GM19438 (cell line): ENCODE measurements at regions not wholly inside any gene's neighbourhood (a gene's known extent, or its start where the extent isn't known, plus 50 kb on each side); places are given as distances from the start of the nearest gene placed in this dataset.

Experiments
- ATAC-seq: cut with Tn5 transposase; IDR thresholded peaks from one replicate; pipeline ENCODE4 v1.9.1; 2021; ENCODE audit warnings: low read depth; ENCODE audit not compliant: unreplicated experiment

DNA sequence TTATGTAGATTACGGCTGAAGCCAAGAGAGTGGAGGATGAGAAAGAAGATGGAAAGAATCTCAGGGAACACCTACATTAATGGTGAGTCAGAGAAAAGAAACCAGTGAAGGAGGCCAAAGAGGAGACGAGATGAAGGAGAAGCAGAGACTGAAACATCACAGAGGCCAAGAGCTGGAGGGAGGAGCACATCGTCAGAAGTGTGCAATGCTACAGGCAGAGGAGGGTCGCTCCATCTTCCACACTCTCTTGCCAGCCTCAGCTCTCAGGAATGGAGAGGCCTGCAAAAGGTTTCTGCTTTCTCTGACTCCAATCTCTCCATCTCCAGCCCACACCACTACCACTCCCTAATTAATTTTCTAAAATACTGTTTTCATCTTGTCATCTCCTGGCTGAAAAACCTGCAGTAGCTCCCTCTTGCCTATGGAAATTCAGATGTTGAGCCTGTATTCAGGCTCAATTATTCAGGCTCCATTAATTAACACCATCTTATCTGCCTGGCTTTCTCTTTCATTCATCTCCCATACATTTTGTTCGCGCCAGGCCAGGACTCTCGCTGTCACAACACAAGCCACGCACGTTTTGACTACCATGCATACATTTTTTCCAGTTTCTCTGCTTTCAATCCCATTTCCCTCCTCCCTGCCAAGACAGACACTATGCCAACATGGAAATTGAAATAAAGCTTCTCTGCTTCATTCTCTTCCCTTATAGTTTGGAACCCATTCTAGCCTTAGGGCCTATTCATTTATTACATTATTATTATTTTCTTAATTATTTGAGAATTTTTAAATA, 165.8 kb downstream of the INHBA start:
- ATAC-seq, result no peak

DNA sequence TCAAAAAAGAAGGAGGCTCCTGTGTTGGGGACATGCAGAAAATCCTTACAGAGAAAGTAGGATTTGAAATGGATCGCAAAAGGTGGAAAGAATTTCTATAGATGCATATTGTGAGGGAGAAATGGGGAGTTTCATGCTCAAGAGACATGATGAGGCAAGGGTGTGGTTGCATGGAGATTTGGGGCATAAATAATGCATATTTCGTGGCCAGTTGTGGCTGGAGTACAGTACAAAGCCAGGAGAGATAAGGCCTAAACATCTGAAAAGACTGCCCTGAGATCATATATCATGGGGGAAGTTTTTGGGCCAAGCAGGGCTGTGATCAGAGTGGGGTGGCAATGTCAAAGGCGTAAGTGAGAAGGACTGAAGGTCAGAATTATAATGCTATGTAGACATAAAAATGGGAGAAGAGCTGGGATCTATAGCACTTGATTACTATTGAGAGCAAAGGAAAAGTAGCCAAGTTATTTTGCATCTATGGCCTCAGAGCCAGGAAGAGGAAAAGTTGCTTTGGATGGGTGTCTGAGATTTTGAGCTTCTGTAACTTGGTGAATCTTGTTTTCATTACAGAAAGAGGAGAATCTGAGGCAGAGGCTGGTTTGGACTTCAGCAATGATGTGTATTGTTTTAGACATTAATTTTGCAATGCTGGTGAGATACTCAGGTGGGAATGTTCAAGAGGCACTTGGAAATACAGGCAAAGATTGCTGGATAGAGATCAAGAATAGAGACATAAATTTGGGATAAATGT, 166.6 kb downstream of the INHBA start:
- ATAC-seq, result no peak

DNA sequence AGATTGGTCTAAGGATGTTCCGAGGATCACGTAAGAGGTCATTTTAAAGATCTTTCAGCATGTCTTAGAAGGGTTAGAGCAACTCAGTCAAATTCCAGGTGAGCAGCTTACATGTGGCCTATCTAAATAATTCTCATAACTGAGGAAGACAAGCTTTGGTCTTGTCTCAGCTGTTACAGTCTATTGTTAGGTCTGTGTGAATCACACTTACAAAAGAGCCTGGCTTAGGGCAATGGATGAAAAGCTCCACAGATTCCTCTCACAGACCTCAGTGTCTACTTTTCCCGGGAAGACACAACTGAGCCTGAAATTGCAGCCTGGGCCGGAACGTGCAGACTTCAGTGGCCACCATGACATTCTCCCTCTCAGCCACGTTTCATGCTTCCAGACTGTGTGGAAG, 173.1 kb downstream of the INHBA start:
- no peak for ATAC-seq

DNA sequence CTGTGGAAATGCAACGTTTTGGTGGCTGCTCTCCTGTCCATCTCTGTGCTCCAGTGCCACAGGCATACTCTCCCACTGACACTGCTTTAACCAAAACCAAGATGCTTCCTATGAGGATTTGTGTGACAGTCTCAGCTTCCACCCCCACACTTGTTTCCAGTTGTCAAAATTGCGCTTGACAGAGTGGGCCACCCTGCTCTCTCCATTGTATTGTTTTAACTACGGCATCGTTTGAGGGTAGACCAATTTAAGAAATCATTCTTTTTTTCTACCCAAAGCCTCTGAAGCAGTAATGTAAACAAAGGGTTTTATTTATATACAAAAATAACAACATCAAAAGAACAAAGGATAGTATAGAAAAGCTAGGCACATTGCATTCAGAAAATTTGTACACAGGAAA, 178.0 kb downstream of the INHBA start:
- no peak for ATAC-seq

DNA sequence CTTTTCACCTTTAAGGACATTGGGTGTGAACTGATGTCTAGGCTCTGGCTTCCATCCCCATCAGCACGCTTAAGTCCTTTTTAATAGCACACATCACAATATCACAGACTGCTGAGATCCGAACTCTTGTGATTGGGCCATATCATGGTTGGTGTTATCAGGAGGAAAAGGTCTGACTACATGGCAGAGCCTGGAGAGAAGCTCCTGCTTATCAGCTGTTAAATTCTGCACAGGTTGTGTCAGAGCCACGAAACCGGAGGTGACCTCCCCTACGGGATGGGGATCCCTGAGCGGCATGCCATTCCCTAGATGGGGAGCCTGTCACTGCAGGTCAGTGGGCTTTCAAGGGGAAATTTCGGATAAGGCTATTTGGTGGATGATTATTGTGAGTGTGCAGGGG, 182.4 kb downstream of the INHBA start:
- no peak for ATAC-seq

DNA sequence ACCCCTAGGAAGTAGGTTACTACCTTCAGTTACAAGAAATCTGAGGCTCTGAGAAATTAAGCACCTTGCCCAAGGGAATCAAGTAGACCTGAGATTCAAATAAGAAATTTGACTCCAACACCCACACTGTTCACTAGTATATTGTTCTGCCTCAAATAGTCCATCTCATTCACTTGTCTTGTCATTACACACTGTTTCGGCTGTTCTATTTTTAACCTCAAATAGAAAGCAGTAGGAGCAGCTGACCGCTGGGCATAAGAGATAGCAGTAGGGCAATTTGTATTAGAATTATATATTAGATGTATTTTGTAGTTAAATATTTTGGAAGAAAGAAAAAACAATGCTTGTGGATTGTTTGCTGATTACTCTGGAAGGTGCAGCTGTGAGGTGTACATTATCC, 185.1 kb downstream of the INHBA start:
- ATAC-seq, result no peak

DNA sequence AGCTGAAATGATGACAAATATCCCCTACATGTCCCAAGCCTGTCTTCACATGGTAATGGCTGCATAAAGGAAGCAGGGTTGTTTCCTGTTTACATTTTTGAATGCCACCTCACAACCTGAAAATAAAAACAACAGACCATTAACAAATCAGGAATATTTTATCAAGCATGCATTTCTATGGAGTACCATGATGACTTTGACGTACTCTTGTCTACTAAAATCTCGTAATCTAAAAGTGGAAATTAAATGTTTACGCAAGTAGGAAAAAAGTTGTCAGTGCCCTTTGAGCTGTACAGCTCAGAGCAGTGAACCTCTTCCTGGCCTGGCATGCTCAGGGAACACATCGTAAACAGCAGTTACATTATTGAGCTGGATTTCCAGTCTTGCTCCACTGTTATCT, 194.1 kb downstream of the INHBA start:
- ATAC-seq, result no peak

DNA sequence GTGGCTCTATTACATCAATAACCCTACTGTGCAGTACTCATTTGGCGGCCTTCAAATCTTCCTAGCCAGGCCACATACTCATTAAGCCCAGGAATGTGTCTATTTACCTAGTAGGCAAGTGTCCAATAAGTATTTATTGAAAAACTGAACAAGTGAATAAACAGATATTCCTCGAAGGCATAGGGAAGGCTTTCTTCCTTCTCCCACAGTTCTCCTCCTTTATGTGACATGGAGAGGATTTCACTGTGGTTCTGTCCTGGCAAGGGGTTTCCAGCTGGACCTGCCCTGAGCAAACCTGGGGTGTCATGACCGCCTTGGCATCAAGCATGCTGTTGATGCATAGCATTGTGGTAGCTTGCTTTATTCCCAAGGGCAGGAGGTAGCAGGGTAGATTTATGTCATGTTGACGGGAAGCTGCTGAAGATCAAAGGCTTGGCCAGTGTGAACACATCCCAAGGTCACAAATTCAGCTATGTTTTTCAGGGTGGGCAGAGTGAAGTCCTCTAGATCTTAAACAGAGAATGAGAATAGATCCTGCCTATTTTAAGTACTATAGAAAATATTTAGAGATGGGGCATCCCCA, 195.1 kb downstream of the INHBA start:
- ATAC-seq, result no peak

DNA sequence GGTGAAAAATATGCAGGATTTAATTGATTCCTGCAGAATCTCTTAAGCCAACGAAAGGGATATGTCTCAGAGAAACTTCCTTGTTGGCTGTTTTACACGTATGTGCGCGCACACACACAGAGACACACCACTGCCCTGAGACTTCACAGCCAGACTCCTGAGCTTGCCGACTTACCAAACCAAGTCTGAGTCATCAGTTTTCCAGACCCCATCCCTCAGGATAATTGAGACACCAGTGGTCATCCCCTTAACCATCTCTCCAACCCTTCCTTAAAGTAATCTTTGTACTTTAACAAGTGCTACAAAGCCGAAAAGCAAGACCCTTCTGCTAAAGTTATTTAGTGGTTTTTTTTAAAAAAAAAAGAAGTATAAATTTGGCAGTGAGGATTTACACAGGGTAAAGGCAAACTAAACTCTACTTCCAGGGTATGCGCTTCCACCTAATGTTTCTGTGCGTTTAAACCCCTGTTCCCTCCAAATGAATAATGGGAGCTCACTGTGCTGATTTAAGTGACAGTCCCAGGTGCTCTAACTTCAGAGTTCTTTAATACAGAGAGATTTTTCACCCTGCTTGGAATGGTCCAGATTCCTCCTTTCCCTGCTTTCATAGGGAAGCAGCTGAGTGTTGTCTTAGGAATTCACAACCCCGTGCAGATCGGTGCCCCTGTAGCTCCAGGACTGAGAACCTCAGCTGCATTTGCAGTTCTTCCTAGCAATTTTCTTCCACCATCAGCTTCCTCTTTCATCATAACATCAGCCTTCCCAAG, 198.5 kb downstream of the INHBA start:
- ATAC-seq, result no peak

DNA sequence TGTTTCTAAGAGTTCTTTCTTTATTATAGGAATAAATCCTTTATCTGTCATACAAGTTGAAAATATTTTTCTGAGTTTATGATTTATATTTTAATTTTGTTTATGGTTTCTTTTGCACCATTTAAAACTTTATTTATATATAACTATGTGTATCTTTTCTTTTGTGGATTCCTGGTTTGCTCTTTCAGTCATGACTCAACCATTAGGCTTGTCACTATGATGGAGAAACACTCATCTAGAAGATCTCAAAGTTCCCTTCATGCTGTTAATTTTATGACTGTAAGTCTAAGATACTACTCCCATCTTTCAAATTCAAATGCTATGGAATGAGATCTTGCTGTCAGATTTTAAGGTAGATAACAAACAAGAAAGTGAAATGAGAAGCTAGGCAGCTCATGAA, 199.5 kb downstream of the INHBA start:
- no peak for ATAC-seq

DNA sequence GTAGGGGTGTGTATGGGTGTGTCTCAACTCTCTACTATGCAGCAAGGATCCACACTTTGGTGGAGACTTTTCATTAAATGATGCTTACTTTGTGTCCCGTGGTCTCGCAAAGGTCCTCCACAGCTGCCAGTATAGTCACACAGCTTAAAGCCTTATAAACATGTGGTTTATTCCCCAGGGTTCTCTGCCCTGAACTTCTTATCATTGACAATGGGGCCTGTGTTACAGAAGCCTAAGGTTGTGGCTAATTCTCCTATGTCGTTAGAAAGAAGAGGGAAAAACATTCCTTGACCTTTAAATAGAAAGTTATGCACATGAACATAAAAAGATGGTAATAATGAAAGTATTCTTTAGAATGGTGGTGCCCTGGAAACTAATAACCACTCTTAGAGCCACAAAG, 201.4 kb downstream of the INHBA start:
- no peak for ATAC-seq

DNA sequence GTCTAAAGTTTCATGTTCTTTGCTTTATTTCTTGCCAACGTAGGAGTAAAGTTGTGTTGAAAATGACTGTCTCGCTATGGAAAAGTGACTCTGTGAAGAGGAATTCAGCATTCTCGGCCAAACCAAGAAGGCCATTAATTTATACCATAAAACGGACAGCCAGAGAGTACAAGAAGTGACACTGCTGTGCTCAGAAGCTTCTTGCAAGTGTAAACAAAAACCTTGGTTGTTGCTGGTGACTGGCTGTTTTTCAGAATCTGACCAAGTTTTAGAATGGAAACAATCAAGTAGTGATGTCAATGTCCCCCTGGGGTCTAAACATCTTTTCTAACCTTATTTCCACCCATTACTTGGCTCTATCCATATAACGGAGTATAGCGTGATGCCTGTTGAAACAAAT, 201.9 kb downstream of the INHBA start:
- ATAC-seq, result no peak

DNA sequence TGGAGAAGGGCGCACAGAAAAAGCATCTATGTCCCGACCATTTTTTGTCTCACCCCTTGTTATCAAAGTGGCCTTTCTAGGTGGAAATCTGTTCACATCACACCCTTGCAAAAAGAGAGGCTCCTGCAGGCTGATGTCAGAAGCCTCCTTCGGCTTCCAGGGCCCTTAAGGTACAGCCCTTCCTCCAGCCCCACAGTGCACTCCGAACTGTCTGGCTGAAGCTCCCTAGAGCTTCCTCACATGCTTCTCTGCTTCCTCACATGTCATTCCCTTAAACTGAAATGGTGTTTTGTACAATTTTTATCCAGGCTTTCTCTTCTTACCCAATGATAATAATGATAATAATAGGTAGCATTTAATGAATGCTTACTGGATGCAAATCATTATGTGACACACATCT, 210.3 kb downstream of the INHBA start:
- no peak for ATAC-seq

DNA sequence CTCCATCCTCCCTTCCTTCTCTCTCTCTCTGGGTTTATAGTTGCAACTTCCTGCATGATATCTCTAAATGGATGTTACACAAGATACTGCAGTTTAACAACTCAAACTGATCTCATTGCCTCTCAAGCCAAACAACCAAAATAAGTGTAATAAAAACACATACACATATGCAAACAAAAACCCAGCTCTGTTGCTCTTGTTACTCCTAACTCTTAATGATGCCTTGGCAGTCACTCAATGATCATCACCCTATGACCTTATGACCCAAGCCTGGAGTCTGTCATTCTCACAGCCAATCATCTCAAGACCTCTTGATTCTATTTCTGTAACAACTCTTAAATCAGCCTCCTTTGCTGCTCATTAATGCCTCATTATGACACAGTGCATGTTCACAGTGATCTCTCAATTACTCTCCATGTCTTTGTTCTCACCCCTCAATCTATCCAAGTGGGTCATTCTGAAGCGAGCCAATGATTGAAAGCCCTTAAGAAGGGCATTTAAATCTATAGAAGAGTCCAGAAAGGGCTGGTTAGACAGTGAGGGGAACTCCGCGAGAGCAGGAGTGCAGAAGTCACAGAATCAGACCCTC, 210.9 kb downstream of the INHBA start:
- ATAC-seq, result no peak

DNA sequence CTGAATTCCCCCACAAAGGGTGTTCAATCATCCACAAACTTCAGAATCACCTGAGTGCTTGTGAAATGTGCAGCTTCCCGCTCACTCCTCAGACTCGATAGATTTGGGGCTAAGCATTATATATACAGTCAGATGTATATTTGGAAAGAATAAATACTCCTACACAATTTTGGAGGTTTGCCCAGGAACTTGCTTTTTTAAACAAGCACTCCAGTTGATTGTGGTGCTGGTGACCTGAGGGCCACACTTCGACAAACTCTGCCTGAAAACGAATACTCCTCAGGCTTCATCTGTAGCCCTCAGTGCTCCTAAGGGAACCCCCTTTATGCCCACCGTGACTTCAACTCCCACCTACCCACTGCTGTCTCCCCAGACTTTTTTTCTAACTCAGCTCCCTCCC, 211.6 kb downstream of the INHBA start:
- no peak for ATAC-seq

DNA sequence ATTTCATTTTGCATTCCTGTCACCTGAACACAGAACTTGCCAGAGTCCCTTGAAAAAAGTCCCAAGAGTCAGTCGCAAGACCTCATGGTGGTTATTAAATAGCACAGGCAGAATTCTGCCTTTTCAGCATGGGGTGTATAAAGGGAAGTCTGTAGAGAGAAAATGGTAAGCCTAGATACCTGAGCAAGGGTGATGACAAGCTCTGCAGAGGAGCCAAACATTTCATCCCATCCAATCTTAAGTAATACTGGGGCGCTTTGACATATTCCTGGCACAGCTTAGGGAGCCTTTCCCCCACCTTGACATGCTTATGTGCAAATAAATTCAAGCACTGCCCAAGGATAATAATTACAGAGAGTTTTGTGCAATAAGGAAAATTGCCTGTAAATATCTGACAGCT, 213.0 kb downstream of the INHBA start:
- ATAC-seq, result no peak

DNA sequence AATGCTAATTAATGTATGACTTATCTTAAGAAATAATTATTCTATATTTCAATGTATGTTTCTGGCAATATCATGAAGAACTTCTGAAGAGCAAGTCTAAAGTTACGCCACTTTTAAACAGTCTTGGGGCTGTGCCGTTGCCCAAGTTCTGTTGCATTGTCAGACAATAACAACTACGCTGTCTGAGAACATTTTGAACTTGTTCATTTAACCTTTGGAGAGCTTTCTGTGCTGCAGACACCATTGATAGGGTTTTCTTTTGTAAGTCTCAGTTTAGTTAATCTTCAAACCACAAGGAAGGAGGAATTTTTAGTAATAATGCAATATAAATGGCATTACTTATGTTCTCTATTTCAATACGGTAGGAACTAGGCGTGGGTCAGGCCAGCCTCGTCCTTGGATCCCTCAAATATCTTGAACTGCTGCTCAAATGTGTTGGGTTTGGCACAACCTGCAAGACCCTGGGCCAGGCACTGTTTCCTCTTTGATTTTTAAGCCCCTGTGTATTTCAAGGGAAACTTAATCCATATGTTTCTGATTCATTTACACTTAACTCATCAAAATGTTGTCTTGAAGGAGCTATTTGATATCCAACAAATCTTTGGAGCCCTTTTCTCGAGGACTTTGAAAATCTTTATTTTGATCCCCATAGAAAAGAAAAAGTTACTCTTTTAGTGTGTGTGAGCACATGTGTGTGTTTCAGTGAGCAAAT, 215.5 kb downstream of the INHBA start:
- no peak for ATAC-seq

DNA sequence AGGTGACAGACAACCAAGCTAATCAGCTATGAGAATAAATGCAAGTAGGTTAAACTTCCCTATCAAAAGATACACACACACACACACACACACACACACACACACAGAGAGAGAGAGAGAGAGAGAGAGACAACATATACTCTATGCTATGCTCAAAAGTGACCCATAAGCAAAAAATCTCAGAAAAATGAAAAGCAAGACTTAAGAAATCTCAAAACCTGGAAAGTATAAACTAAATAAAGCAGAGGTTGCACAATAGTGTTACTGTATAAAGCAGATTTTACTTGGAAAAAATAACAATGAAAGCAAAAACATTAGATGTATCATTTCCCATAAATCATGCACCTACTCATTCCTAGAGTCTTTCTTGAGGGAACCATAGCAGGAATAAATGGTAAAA, 221.5 kb downstream of the INHBA start:
- no peak for ATAC-seq

DNA sequence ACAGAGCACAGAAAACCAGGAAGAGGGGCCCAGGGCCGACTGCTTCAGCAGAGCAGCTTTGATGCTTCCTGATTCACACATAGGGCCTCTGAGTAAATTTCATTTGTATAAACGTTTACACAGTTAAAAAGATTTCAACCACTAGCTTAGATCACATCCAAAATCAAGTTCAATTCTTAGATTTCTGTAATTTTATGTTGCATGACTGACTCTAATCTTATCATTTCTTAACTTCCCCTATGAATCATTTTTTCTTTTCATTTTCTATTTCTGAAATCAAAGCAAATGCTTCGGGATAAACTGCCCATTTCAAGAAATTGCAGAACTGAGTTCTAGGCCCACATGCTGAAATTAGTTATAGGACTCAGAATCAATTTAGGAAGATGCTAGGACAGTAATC, 224.7 kb downstream of the INHBA start:
- ATAC-seq, result no peak

DNA sequence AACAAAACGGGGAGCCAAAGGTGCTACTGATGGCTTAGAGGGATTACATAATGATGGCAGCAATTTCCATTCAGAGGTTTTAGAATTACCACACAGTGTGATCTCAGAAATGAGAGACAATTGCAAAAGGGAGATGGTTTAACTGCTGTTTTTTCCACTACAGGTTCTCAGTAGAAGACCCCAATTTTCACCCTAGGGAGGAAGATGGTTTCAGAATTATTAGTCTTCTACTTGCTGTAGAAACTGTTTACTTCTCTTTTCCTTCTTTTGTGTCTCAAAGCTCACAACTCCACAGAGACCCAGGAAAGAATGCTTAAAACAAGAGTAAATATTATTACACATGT, 226.5 kb downstream of the INHBA start:
- ATAC-seq, result no peak
